ENCODE measurements at regions not wholly inside any gene's neighbourhood (a gene's known extent, or its start where the extent isn't known, plus 50 kb on each side); places are given as distances from the start of the nearest gene placed in this dataset.
"Not testable (repeated sequence)": the region's sequence is repeated elsewhere in the genome, so short reads cannot be mapped to it uniquely, and the experiment has no call there.

GRCh38 chr5:164505791-164506190, 1000.4 kb downstream of the MAT2B start:
- no peak for DNase-seq (ENCODE audit: low spot score)

GRCh38 chr5:164518067-164518740, 1012.8 kb downstream of the MAT2B start:
- no peak for DNase-seq (ENCODE audit: low spot score)

GRCh38 chr5:164518741-164519080, 1013.3 kb downstream of the MAT2B start:
- DNase-seq (ENCODE audit: low spot score): no peak

GRCh38 chr5:164532235-164532900, 1026.9 kb downstream of the MAT2B start:
- no peak for DNase-seq (ENCODE audit: low spot score)

GRCh38 chr5:164533426-164533825, 1028.0 kb downstream of the MAT2B start:
- not testable (repeated sequence) for DNase-seq (ENCODE audit: low spot score)

- no peak for DNase-seq (ENCODE audit: low spot score)
Measured at GRCh38 chr5:164540174-164540573, 1034.8 kb downstream of the MAT2B start.

GRCh38 chr5:164545507-164545906, 1040.1 kb downstream of the MAT2B start:
- DNase-seq (ENCODE audit: low spot score): no peak

GRCh38 chr5:164553851-164554250, 1048.4 kb downstream of the MAT2B start:
- no peak for DNase-seq (ENCODE audit: low spot score)

- no peak for DNase-seq (ENCODE audit: low spot score)
Measured at GRCh38 chr5:164555809-164556208, 1050.4 kb downstream of the MAT2B start.

- no peak for DNase-seq (ENCODE audit: low spot score)
Measured at GRCh38 chr5:164560216-164560615, 1054.8 kb downstream of the MAT2B start.

GRCh38 chr5:164561933-164562872, 1056.8 kb downstream of the MAT2B start:
- no peak for DNase-seq (ENCODE audit: low spot score)

- no peak for DNase-seq (ENCODE audit: low spot score)
Measured at GRCh38 chr5:164563370-164563769, 1058.0 kb downstream of the MAT2B start.

GRCh38 chr5:164573397-164573796, 1068.0 kb downstream of the MAT2B start:
- no peak for DNase-seq (ENCODE audit: low spot score)

- DNase-seq (ENCODE audit: low spot score): no peak
Measured at GRCh38 chr5:164577201-164577600, 1071.8 kb downstream of the MAT2B start.

- DNase-seq (ENCODE audit: low spot score): no peak
Measured at GRCh38 chr5:164577742-164578141, 1072.3 kb downstream of the MAT2B start.

GRCh38 chr5:164578401-164578800, 1073.0 kb downstream of the MAT2B start:
- DNase-seq (ENCODE audit: low spot score): no peak

GRCh38 chr5:164578911-164579310, 1073.5 kb downstream of the MAT2B start:
- no peak for DNase-seq (ENCODE audit: low spot score)

- DNase-seq (ENCODE audit: low spot score): no peak
Measured at GRCh38 chr5:164580155-164580554, 1074.7 kb downstream of the MAT2B start.

- DNase-seq (ENCODE audit: low spot score): no peak
Measured at GRCh38 chr5:164581889-164582288, 1076.5 kb downstream of the MAT2B start.

GRCh38 chr5:164593982-164594381, 1088.6 kb downstream of the MAT2B start:
- DNase-seq (ENCODE audit: low spot score): no peak

GRCh38 chr5:164597293-164597900, 1092.0 kb downstream of the MAT2B start:
- no peak for DNase-seq (ENCODE audit: low spot score)

GRCh38 chr5:164600274-164600673, 1094.9 kb downstream of the MAT2B start:
- DNase-seq (ENCODE audit: low spot score): no peak
